SK-N-SH treated with all-trans-retinoic acid at 6 μM for 48 hours (cell line): ENCODE measurements at regions not wholly inside any gene's neighbourhood (a gene's known extent, or its start where the extent isn't known, plus 50 kb on each side); places are given as distances from the start of the nearest gene placed in this dataset.

Experiments
- BACH2 ChIP-seq: fragments of 250-450 bp; sonication (Bioruptor Pico); IDR thresholded peaks from 2 replicates; pipeline ENCODE4 v1.9.0; 2021; ENCODE audit warnings: mild to moderate bottlenecking, borderline replicate concordance
- CREB5 ChIP-seq: fragments of 250-450 bp; sonication (Bioruptor Pico); IDR thresholded peaks from 2 replicates; pipeline ENCODE4 v1.5.1; 2020; ENCODE audit warnings: low read depth, mild to moderate bottlenecking, moderate library complexity
- ZNF565 ChIP-seq: fragments of 450-650 bp; formaldehyde crosslinking; conservative IDR thresholded peaks from 2 replicates; pipeline ENCODE4 v1.5.0; 2020; ENCODE audit warnings: low read depth, mild to moderate bottlenecking, moderate library complexity

- TF ChIP-seq ZNF565, result no peak
- no peak for TF ChIP-seq CREB5
- no peak for TF ChIP-seq BACH2 (CRISPR knock-in tag)
These were observed 126.1 kb downstream of the SPRY1 start for GRCh38 chr4:123522646-123523045.
